ENCODE measurements at regions not wholly inside any gene's neighbourhood (a gene's known extent, or its start where the extent isn't known, plus 50 kb on each side); places are given as distances from the start of the nearest gene placed in this dataset.

DNA sequence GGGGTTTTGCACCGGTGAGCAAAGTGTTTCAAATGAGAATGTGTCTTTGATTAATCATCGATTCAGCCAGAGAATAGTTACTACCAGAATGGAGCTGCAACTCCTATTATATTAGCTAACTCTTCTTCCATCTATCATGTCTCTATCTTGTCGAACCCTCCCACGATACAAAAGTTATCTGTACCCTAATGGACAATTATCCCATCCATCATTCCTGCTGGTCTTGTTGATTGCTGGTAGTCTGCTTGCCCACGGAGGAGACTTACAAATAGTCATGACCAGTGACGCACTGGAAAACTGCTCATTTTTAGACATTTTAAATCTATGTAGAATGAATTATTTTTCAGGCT is 67.5 kb downstream of the RTL9 start:
- no peaks in the 10 kb centered on the region for H3K36me3 ChIP-seq
- no peak overlapping the region for H3K27ac ChIP-seq
- no peak overlapping the region for H3K4me3 ChIP-seq
- intact Hi-C loops (cut with DNase I): no loop called here
- no peaks in the 10 kb centered on the region for H3K9me3 ChIP-seq
- no peaks in the 10 kb centered on the region for H3K27me3 ChIP-seq
- no peaks in the 10 kb centered on the region for H3K4me1 ChIP-seq
- DNase-seq (no peak), ATAC-seq (no peak)
- no peak for TF ChIP-seq CTCF (IDR thresholded peaks at IDR 0.05)

GRCh38 chrX:110427076-110427475 is 68.4 kb downstream of the RTL9 start:
- no peaks in the 10 kb centered on the region for H3K27me3 ChIP-seq
- no peaks in the 10 kb centered on the region for H3K36me3 ChIP-seq
- no peak for ATAC-seq
- no peaks in the 10 kb centered on the region for H3K4me1 ChIP-seq
- intact Hi-C loops (cut with DNase I): no loop called here
- H3K27ac ChIP-seq: no peak overlapping the region
- H3K9me3 ChIP-seq: no peaks in the 10 kb centered on the region
- no peak for TF ChIP-seq CTCF (IDR thresholded peaks at IDR 0.05)
- no peak for DNase-seq
- H3K4me3 ChIP-seq: no peak overlapping the region

DNA sequence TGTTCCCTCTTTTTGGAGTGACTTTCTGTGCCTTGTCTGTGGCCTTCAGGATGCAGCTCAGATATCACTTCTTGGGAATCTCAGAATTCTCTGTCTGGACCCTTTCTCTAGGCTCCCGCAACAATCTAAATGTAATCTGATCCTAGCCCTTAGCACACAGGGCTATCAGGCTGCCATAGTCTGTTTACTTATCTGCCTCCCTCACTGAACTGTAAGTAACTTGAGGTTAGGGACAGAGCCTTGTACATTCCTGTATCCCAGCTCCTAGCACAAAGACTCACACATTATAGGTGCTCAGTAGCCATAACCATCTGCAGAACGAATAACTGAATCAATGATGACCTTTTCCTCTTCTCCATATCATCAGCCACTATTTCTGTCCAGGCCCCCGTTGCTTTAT is 69.5 kb downstream of the RTL9 start:
- Histone ChIP-seq H3K27ac (no peak overlapping the region), H3K36me3 (no peaks in the 10 kb centered on the region), H3K27me3 (no peaks in the 10 kb centered on the region), H3K4me1 (no peaks in the 10 kb centered on the region), H3K9me3 (no peaks in the 10 kb centered on the region), H3K4me3 (no peak overlapping the region)
- TF ChIP-seq CTCF (IDR thresholded peaks at IDR 0.05): no peak
- intact Hi-C loops (cut with DNase I): no loop called here
- no peak for DNase-seq
- no peak for ATAC-seq

- Histone ChIP-seq H3K4me3 (no peak overlapping the region), H3K4me1 (no peaks in the 10 kb centered on the region), H3K9me3 (no peaks in the 10 kb centered on the region), H3K27me3 (no peaks in the 10 kb centered on the region), H3K27ac (no peak overlapping the region), H3K36me3 (no peaks in the 10 kb centered on the region)
- no peak for TF ChIP-seq CTCF (IDR thresholded peaks at IDR 0.05)
- ATAC-seq: no peak
- no peak for DNase-seq
- intact Hi-C loops (cut with DNase I): no loop called here
These were observed 71.8 kb downstream of the RTL9 start for GRCh38 chrX:110430293-110431076.

- H3K4me1 ChIP-seq: no peaks in the 10 kb centered on the region
- TF ChIP-seq CTCF (IDR thresholded peaks at IDR 0.05): no peak
- DNase-seq: no peak
- no peaks in the 10 kb centered on the region for H3K36me3 ChIP-seq
- H3K9me3 ChIP-seq: no peaks in the 10 kb centered on the region
- ATAC-seq: no peak
- no peak overlapping the region for H3K4me3 ChIP-seq
- intact Hi-C loops (cut with DNase I): no loop called here
- no peak overlapping the region for H3K27ac ChIP-seq
- no peaks in the 10 kb centered on the region for H3K27me3 ChIP-seq
These were observed 73.7 kb downstream of the RTL9 start for GRCh38 chrX:110432091-110432905.
